ENCODE measurements at regions not wholly inside any gene's neighbourhood (a gene's known extent, or its start where the extent isn't known, plus 50 kb on each side); places are given as distances from the start of the nearest gene placed in this dataset.

DNA sequence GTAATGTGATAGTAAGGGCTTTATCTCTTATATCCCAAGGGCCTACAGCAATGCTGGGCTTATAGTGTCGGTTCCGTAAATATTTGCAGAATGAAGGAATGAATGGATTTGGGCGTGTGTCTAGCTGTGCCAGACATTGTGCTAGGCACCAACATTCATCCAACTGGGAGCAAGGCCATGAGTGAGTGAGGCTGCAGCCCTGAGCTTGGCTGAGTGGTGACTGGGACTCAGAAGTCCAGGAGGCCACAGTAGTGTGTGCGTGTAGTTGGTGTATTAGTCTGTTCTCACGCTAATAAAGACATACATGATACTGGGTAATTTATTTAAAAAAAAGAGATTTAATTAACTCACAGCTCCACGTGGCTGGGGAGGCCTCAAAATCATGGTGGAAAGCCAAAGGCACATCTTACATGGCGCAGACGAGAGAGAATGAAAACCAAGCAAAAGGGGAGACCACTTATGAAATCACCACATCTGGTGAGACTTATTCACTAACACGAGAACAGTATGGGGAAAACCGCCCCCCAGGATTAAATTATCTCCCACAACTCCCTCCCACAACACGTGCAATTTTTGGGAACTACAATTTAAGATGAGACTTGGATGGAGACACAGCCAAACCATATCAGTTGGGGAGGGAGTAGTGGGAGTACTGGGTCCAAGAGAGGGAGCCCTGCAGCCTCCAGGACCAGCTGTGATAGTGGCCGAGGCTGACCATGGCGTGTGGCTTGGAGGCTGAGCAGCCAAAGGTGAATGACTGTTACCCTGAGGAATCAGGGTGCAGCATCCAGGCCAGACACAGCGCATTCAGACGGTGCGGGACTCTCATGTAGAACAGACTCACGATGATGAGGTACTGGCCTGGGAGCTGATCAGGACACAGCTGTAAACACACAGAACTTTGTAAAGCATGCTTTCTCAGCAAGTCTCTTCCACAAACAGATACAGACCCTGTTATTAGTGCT, 104.6 kb downstream of the TEX26 start:
- TF ChIP-seq, protein P1, sequence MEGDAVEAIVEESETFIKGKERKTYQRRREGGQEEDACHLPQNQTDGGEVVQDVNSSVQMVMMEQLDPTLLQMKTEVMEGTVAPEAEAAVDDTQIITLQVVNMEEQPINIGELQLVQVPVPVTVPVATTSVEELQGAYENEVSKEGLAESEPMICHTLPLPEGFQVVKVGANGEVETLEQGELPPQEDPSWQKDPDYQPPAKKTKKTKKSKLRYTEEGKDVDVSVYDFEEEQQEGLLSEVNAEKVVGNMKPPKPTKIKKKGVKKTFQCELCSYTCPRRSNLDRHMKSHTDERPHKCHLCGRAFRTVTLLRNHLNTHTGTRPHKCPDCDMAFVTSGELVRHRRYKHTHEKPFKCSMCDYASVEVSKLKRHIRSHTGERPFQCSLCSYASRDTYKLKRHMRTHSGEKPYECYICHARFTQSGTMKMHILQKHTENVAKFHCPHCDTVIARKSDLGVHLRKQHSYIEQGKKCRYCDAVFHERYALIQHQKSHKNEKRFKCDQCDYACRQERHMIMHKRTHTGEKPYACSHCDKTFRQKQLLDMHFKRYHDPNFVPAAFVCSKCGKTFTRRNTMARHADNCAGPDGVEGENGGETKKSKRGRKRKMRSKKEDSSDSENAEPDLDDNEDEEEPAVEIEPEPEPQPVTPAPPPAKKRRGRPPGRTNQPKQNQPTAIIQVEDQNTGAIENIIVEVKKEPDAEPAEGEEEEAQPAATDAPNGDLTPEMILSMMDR (IDR thresholded peaks at IDR 0.05; ENCODE audit: low read depth, low read length, missing control alignments): no peak
- DNase-seq: no peak
- no peak overlapping the region for H3K27ac ChIP-seq
- no peaks in the 10 kb centered on the region for H3K27me3 ChIP-seq (replicated peaks)
- no peaks in the 10 kb centered on the region for H3K36me3 ChIP-seq (replicated peaks)
- no peak overlapping the region for H3K4me3 ChIP-seq (ENCODE audit: low read depth, low read length)
- in situ Hi-C loops (cut with HindIII; ENCODE audit: low pct_ligation_motif_present, low sequenced_read_pairs): no loop called here

DNA sequence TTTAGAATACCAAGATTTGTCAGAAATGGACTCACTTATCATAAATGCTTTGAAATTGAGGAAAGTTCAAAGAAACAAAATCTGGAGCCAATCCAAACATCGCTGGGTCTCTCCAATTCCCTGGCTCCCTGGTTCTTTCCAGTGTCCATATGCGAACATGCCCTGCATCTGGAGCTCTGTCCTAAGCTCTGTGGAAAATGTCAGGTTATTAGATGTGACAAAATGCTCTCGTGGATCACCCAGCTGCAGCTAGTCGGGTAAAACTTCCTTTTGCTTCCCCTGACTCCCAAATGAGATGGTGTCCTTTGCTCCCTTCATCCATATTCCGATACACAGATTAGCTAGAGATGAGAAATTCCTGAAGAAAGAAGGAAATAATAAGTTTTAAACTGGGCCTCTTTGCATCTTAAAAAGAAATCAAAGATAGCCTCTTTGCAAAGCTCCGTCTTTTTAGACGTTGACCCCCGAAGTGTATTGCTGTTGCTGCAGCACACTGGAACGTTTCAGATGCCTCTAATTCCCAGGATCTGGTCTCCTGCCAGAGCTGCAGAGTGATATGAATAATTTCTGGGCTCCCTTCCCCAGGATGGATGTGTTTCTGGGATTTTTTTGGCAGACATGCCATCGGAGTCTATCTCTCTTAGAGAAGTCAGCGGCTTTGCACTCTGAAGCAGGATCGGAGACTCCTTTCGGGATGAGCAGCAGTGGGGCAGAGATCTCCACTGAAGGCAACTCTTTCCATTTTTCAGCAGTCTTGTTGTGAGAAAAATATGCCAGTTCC, 102.9 kb downstream of the TEX26 start:
- DNase-seq: no peak
- Histone ChIP-seq H3K36me3 (replicated peaks) (no peaks in the 10 kb centered on the region), H3K27me3 (replicated peaks) (no peaks in the 10 kb centered on the region), H3K27ac (no peak overlapping the region), H3K4me3 (ENCODE audit: low read depth, low read length) (no peak overlapping the region)
- TF ChIP-seq, protein P1 (IDR thresholded peaks at IDR 0.05; ENCODE audit: low read depth, low read length, missing control alignments): no peak
- in situ Hi-C loops (cut with HindIII; ENCODE audit: low pct_ligation_motif_present, low sequenced_read_pairs): no loop called here

DNA sequence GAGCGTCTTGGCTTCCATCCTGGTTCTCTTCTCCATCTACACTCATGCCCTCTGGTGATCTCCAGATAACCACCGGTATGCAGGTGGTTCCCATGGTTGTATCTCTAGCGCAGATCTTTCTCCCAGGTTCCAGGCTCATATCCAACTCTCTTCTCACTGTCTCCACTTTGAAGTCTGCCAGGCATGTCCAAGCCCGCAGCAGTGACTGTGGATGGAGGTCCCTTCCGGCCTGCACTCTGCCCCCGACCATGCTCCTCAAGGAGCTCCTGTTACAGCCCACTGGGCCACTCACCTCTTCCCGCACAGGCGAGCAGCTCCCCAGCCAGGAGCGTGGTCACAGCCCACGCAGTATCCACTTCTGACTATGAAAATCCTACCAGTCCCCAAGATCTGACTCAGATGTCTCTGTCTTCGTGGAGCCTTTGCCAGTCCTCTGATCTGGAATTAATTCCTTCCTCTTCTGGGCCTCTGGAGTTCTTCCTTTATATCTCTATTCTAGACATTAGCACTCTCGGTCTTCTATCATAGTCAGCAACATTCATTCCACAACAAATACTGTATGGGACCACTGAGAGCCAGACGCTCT, 100.2 kb downstream of the TEX26 start:
- Histone ChIP-seq H3K27ac (no peak overlapping the region), H3K4me3 (ENCODE audit: low read depth, low read length) (no peak overlapping the region), H3K36me3 (replicated peaks) (no peaks in the 10 kb centered on the region), H3K27me3 (replicated peaks) (no peaks in the 10 kb centered on the region)
- TF ChIP-seq, protein P1 (IDR thresholded peaks at IDR 0.05; ENCODE audit: low read depth, low read length, missing control alignments): no peak
- in situ Hi-C loops (cut with HindIII; ENCODE audit: low pct_ligation_motif_present, low sequenced_read_pairs): no loop called here
- DNase-seq: no peak

DNA sequence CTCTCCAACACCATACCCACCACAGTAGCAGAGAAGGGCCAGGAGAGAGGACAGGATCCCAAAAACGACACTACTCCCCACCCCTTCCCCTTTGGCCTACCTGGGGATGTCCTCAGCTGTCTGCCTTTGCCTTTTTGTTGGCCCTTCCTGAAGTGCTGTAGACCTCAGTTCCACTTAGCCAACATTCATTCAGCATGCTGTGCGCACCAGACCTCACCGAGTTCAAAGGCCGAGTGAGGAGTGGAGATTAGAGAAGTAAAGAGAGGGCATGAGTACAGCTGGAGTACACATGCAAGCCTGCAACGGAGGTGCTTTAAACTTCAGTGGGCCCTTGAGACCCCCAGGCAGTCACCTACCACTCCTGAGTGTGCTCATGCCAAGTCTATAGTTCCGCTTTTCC, 99.0 kb downstream of the TEX26 start:
- H3K27ac ChIP-seq: no peak overlapping the region
- TF ChIP-seq, protein P1 (IDR thresholded peaks at IDR 0.05; ENCODE audit: low read depth, low read length, missing control alignments): no peak
- H3K27me3 ChIP-seq (replicated peaks): no peaks in the 10 kb centered on the region
- H3K4me3 ChIP-seq (ENCODE audit: low read depth, low read length): no peak overlapping the region
- DNase-seq: no peak
- in situ Hi-C loops (cut with HindIII; ENCODE audit: low pct_ligation_motif_present, low sequenced_read_pairs): no loop called here
- no peaks in the 10 kb centered on the region for H3K36me3 ChIP-seq (replicated peaks)

DNA sequence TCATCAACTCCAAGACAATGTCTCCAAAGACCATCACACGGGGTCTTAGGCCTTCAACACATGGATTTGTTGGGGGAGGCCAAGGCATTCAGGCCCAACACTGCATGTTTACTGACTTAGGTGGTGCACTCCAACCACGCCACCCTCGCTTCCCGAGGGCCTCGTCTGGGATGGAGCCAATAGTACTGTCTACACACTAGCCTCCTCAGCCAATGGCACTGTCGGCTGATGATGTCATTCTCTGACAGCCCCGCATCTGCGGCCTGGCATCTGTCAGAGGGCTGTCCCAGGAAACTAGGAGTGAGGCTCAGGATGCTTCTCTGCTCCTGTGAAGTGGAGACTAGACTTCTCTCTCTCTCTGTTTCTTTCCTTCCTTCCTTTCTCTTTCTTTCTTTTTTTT, 96.6 kb downstream of the TEX26 start:
- Histone ChIP-seq H3K36me3 (replicated peaks) (no peaks in the 10 kb centered on the region), H3K27me3 (replicated peaks) (no peaks in the 10 kb centered on the region), H3K27ac (no peak overlapping the region), H3K4me3 (ENCODE audit: low read depth, low read length) (no peak overlapping the region)
- no peak for DNase-seq
- in situ Hi-C loops (cut with HindIII; ENCODE audit: low pct_ligation_motif_present, low sequenced_read_pairs): no loop called here
- TF ChIP-seq, protein P1 (IDR thresholded peaks at IDR 0.05; ENCODE audit: low read depth, low read length, missing control alignments): no peak
